IgD-negative memory B cell (primary cell): ENCODE measurements at regions not wholly inside any gene's neighbourhood (a gene's known extent, or its start where the extent isn't known, plus 50 kb on each side); places are given as distances from the start of the nearest gene placed in this dataset.

Source experiments
- H3K27ac Mint-ChIP-seq, 3 donors: one replicate each; pipeline ENCODE4 v1.8.0; 2020 to 2022; ENCODE audit warnings: mild to moderate bottlenecking in 3 of 3, mixed read lengths in 3 of 3, moderate library complexity in 1 of 3
- H3K27me3 Mint-ChIP-seq: one replicate; pipeline ENCODE4 v1.8.0; 2021; ENCODE audit warnings: mixed read lengths
- H3K36me3 Mint-ChIP-seq: one replicate; pipeline ENCODE4 v1.8.0; 2020; ENCODE audit warnings: mild to moderate bottlenecking, mixed read lengths
- H3K4me1 Mint-ChIP-seq, 3 donors: one replicate each; pipeline ENCODE4 v1.8.0; 2020 to 2022; ENCODE audit warnings: mixed read lengths in 3 of 3, mild to moderate bottlenecking in 1 of 3
- H3K4me3 Mint-ChIP-seq, 4 donors: one replicate each; pipeline ENCODE4 v1.8.0; 2020 to 2022; ENCODE audit warnings: mild to moderate bottlenecking in 4 of 4, mixed read lengths in 4 of 4, moderate library complexity in 3 of 4
- H3K9me3 Mint-ChIP-seq, 3 donors: one replicate each; pipeline ENCODE4 v1.8.0; 2020 to 2021; ENCODE audit warnings: mixed read lengths in 3 of 3, mild to moderate bottlenecking in 1 of 3

DNA sequence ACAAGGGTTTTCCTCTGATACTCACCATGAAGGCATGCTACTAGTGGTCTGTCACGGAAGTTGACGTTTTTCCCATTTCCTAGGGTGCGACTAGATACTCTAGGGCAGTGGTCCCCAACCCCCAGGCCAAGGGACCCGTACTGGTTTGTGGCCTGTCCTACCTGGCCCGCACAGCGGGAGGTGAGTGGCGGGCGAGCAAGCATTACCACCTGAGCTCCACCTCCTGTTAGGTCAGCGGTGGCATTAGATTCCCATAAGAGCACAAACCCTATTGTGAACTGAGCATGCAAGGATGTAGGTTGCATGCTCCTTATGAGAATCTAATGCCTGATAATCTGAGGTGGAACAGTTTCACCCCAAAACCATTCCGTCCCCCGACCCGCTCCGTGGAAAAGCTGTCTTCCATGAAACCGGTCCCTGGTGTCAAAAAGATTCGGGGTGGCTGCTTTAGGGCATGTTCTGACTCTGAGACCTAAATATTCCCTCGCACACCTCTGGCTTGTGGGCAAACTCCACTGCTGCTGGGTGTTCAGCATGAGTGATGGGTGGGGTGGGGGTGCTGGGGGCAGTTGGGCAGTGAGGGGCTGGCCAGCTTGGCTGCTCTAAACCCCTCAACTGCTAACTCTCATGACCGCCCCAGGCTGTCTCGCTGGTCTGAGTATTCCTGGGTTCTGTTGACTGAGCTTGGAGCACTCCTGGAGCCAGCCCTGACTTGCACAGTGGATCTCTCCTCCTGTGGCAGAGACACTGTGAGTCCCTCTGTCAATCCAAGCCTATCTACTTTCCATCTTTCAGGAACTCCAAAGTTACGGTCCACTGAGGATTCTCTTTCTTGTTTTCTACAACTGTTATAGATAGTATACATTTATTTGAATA is 78.3 kb upstream of the NEK6 start:
- peaks cover 5% of the 10 kb centered on the region for H3K27me3 Mint-ChIP-seq
- no peak overlapping the region for H3K4me3 Mint-ChIP-seq
- peak overlapping the region in 1 of 3 donors; percentile 80 for H3K27ac Mint-ChIP-seq
- H3K4me1 Mint-ChIP-seq: peaks cover 7 to 19% (median 13%) of the 10 kb centered on the region in 3 donors
- no peaks in the 10 kb centered on the region for H3K9me3 Mint-ChIP-seq
- peaks cover 1% of the 10 kb centered on the region for H3K36me3 Mint-ChIP-seq

DNA sequence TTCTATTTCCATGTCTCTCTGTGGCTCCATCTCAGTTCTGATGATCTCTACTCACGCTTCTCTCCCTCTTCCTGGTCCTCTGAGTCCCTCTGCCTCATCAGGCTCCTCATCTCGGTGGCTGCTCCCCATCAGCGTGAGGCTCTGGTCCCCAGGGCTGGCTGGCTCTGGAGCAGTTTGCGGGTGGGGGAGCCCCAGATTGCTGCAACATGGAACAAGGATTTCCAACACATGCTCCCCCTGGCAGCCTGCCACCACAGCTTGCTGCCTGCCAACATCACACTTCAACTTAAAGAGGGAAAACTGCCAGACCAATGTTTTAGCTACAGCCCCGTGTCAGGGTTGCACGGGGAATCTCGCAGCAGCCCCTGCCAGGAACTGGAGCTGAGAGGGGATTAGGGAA is 77.2 kb upstream of the NEK6 start:
- Mint-ChIP-seq H3K9me3 (no peaks in the 10 kb centered on the region), H3K27ac (no peak overlapping the region), H3K36me3 (peaks cover 1% of the 10 kb centered on the region), H3K4me1 (peaks cover 0 to 8% (median 8%) of the 10 kb centered on the region in 3 donors), H3K27me3 (peaks cover 5% of the 10 kb centered on the region), H3K4me3 (peak overlapping the region in 1 of 4 donors; percentile 33)

GRCh38 chr9:124182741-124183140 is 75.0 kb upstream of the NEK6 start:
- Mint-ChIP-seq H3K27ac (no peak overlapping the region), H3K36me3 (peaks cover 3% of the 10 kb centered on the region), H3K9me3 (peaks cover 0 to 2% (median 0%) of the 10 kb centered on the region in 3 donors), H3K4me3 (no peak overlapping the region), H3K27me3 (peaks cover 6% of the 10 kb centered on the region), H3K4me1 (peaks cover 0 to 14% (median 8%) of the 10 kb centered on the region in 3 donors)

GRCh38 chr9:124183772-124184171 is 74.0 kb upstream of the NEK6 start:
- peaks cover 0 to 2% (median 0%) of the 10 kb centered on the region in 3 donors for H3K9me3 Mint-ChIP-seq
- peaks cover 6% of the 10 kb centered on the region for H3K27me3 Mint-ChIP-seq
- H3K4me1 Mint-ChIP-seq: peaks cover 1 to 14% (median 10%) of the 10 kb centered on the region in 3 donors
- no peak overlapping the region for H3K27ac Mint-ChIP-seq
- H3K4me3 Mint-ChIP-seq: no peak overlapping the region
- H3K36me3 Mint-ChIP-seq: peaks cover 3% of the 10 kb centered on the region

DNA sequence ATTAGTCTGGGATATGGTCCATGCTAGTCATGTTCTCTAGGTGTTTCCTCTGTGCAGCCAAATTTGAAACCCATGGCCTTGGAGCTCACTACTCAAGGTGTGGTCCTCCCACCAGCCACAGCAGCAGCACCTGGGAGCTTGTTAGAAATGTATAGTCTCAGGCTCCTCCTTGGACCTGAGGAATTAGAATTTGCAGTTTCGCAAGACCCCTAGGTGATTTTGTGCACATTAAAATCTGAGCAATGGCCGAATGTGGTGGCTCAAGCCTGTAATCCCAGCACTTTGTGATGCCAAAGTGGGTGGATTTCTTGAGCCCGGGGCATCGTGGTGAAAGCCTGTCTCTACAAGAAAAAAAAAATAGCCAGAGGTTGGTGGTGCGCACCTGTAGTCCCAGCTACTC is 72.3 kb upstream of the NEK6 start:
- no peak overlapping the region for H3K27ac Mint-ChIP-seq
- peaks cover 0 to 2% (median 0%) of the 10 kb centered on the region in 3 donors for H3K9me3 Mint-ChIP-seq
- H3K4me3 Mint-ChIP-seq: no peak overlapping the region
- peaks cover 6% of the 10 kb centered on the region for H3K27me3 Mint-ChIP-seq
- H3K36me3 Mint-ChIP-seq: peaks cover 7% of the 10 kb centered on the region
- H3K4me1 Mint-ChIP-seq: peaks cover 7 to 15% (median 7%) of the 10 kb centered on the region in 3 donors

DNA sequence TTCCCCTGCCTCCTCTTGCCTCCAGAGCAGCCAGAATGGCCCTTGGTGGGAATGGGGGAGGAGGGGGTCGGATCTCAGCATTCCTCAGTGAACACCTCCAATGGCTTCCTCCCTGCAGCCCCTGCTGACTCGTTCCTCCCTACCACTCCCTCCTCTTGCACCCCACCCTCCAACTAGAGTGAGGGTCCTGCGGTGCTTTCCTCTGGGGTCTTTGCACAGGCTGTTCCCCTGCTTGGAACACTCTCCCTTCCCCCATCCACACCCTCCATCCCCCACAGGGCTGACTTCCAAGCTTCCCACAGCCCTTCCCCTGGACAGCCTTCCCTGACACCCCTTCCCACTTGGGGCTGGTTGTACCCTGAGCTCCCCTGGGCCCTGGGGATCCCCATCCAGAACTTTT is 70.4 kb upstream of the NEK6 start:
- Mint-ChIP-seq H3K27ac (peak overlapping the region in 1 of 3 donors; percentile 27), H3K9me3 (peaks cover 0 to 2% (median 0%) of the 10 kb centered on the region in 3 donors), H3K36me3 (peaks cover 7% of the 10 kb centered on the region), H3K4me3 (peak overlapping the region in 1 of 4 donors; percentile 46), H3K27me3 (peaks cover 1% of the 10 kb centered on the region), H3K4me1 (peaks cover 7 to 16% (median 13%) of the 10 kb centered on the region in 3 donors)

DNA sequence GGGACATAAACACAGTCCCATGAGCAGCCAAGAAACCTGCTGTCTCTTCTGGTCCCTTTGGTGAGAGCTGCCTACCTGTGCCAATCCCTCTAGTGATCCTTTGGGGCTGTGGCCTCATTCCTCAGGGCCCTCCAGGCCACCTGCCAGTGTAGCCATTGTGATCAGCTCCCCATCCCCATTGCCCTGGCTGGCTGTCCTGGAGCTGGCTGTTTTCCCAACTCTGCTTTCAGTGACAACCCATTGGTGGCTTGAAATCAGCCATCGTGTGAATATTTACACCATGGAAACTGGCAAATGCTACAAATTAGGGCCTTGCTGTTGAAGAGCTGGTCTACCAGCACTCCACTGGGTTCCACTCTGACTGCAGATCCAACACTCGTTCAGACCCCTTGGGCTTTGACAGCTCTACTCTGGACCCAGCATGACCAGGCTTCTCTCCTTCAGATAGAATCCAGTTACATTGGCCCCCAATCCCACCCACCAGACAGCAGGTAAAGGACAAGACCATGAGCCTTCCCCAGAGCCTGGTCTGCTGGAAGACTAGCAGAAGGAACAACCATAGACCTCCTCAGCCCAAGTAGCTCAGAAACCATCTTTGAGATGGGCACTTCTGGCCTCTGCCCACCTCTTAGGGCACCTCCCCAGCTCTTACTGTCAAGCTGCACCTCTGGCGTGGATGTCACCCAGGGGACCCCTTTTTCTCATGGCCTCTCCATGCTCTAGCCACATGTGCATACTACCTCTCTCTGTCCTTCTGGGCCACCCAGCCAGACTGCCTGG is 69.2 kb upstream of the NEK6 start:
- H3K4me1 Mint-ChIP-seq: peaks cover 4 to 16% (median 14%) of the 10 kb centered on the region in 3 donors
- peak overlapping the region in 2 of 3 donors; percentile 16 to 48 for H3K27ac Mint-ChIP-seq
- peaks cover 7% of the 10 kb centered on the region for H3K36me3 Mint-ChIP-seq
- peaks cover 1% of the 10 kb centered on the region for H3K27me3 Mint-ChIP-seq
- peaks cover 0 to 2% (median 0%) of the 10 kb centered on the region in 3 donors for H3K9me3 Mint-ChIP-seq
- H3K4me3 Mint-ChIP-seq: no peak overlapping the region

GRCh38 chr9:124190761-124191160 is 67.0 kb upstream of the NEK6 start:
- peak overlapping the region in 1 of 3 donors; percentile 42 for H3K27ac Mint-ChIP-seq
- peaks cover 6% of the 10 kb centered on the region for H3K36me3 Mint-ChIP-seq
- H3K27me3 Mint-ChIP-seq: peaks cover 1% of the 10 kb centered on the region
- H3K4me3 Mint-ChIP-seq: no peak overlapping the region
- peaks cover 6 to 16% (median 14%) of the 10 kb centered on the region in 3 donors for H3K4me1 Mint-ChIP-seq
- peaks cover 0 to 7% (median 4%) of the 10 kb centered on the region in 3 donors for H3K9me3 Mint-ChIP-seq

DNA sequence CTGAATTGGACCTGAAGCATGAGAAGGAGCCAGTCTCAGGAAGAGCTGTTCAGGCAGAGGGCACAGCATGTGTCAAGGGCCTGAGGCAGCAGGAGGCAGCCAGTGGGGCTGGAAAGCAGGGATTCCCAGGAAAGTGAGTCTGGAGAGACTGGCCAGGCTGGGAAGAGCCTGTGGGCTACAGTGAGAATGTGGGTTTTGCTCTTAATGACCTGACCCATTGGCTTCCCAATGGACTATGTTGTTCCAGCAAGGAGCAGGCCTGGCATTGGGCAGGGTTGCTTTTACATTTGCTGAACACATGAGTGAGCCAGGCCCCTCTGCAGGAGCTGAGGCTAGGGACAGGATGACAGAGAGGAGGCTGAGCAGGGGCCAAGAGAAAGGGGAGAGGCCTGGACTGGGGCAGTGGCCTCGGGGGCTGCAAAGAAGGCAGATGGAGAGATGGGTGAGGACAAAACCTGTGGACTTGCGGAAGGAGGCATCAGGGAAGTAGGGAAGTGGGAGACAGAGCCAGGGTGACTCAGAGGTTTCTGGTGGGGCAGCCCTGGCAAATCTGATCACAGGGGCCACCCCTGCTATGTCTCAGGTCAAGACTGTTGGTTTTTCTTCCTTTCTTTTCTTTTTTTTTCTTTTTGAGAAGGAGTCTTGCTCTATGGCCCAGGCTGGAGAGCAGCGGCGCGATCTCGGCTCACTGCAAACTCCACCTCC is 65.9 kb upstream of the NEK6 start:
- no peak overlapping the region for H3K27ac Mint-ChIP-seq
- H3K9me3 Mint-ChIP-seq: peaks cover 4 to 12% (median 5%) of the 10 kb centered on the region in 3 donors
- H3K4me1 Mint-ChIP-seq: peaks cover 8 to 22% (median 14%) of the 10 kb centered on the region in 3 donors
- H3K36me3 Mint-ChIP-seq: peaks cover 5% of the 10 kb centered on the region
- peaks cover 1% of the 10 kb centered on the region for H3K27me3 Mint-ChIP-seq
- no peak overlapping the region for H3K4me3 Mint-ChIP-seq

DNA sequence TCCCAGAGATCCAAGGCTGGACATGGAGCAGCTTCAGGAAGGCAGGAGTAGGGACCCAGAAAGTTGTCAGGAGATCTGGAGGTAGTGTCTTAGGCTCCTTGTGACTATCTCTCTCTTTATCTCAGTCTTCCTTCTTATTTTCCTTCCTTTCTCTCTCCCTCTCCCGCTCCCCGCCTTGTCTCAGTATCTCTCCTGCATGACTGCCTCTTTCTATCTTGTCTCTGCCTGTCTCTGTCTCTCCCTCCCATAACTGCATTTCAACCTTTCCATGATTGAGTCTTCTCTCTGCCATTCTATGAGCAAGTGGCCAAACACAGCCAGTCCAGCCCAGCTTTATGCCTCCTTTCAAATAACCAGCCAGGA is 61.0 kb upstream of the NEK6 start:
- H3K36me3 Mint-ChIP-seq: peaks cover 2% of the 10 kb centered on the region
- no peaks in the 10 kb centered on the region for H3K27me3 Mint-ChIP-seq
- peak overlapping the region; percentile 46 to 97 (median 78) for H3K27ac Mint-ChIP-seq
- H3K9me3 Mint-ChIP-seq: peaks cover 4 to 12% (median 5%) of the 10 kb centered on the region in 3 donors
- H3K4me3 Mint-ChIP-seq: peak overlapping the region; percentile 11 to 94 (median 74)
- H3K4me1 Mint-ChIP-seq: peaks cover 25 to 37% (median 36%) of the 10 kb centered on the region in 3 donors

GRCh38 chr9:124197177-124198095 is 60.3 kb upstream of the NEK6 start:
- Mint-ChIP-seq H3K27ac (peak overlapping the region; percentile 78 to 97 (median 94)), H3K9me3 (peaks cover 5 to 12% (median 6%) of the 10 kb centered on the region in 3 donors), H3K27me3 (no peaks in the 10 kb centered on the region), H3K36me3 (peaks cover 3% of the 10 kb centered on the region), H3K4me1 (peaks cover 29 to 40% (median 39%) of the 10 kb centered on the region in 3 donors), H3K4me3 (peak overlapping the region; percentile 11 to 94 (median 79))

DNA sequence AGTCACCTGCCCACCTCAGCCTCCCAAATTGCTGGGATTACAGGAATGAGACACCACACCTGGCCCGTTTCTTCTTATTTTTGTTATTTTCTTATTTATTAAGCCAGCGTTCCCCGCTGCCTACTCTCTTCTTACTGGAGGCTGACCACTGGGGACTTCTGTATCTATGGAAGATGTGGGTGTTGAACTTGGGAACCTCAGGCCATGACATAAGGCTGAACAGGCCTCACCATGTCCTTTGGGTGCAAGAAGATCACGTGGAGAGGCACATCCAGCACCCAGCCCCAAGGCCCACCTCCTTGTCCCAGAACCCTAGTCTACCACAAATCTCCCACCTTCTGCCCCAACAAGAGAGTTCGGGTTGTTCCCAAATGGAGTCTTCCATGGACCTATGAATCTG is 59.4 kb upstream of the NEK6 start:
- Mint-ChIP-seq H3K4me3 (peak overlapping the region in 2 of 4 donors; percentile 32 to 72), H3K9me3 (peaks cover 5 to 12% (median 6%) of the 10 kb centered on the region in 3 donors), H3K27ac (peak overlapping the region; percentile 78 to 97 (median 94)), H3K36me3 (peaks cover 3% of the 10 kb centered on the region), H3K4me1 (peaks cover 31 to 45% (median 45%) of the 10 kb centered on the region in 3 donors), H3K27me3 (no peaks in the 10 kb centered on the region)

GRCh38 chr9:124198948-124199347 is 58.8 kb upstream of the NEK6 start:
- H3K27ac Mint-ChIP-seq: peak overlapping the region; percentile 78 to 97 (median 91)
- peaks cover 36 to 51% (median 50%) of the 10 kb centered on the region in 3 donors for H3K4me1 Mint-ChIP-seq
- H3K4me3 Mint-ChIP-seq: no peak overlapping the region
- H3K9me3 Mint-ChIP-seq: peaks cover 5 to 12% (median 6%) of the 10 kb centered on the region in 3 donors
- peaks cover 3% of the 10 kb centered on the region for H3K36me3 Mint-ChIP-seq
- no peaks in the 10 kb centered on the region for H3K27me3 Mint-ChIP-seq
